ENCODE measurements at regions not wholly inside any gene's neighbourhood (a gene's known extent, or its start where the extent isn't known, plus 50 kb on each side); places are given as distances from the start of the nearest gene placed in this dataset.

DNA sequence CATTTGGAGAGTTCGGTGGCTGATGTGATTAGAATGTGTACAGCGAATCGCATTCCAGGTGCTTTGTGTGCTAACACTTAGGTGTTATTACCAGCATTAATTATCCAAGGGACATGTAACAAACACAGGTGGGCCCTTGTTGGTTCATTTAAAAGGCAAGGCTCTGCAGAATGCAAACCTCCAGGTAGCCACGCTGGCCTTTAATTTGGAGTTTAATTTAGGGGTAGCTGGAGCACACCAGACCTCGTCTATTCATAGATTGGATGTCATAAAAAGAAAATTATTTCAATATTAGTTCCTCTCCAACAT lies 191.1 kb downstream of the MAT2B start:
- no peak for DNase-seq (ENCODE audit: low read depth)
- in situ Hi-C loops (cut with HindIII; ENCODE audit: low sequenced_read_pairs): no loop called here
- H3K4me3 ChIP-seq (ENCODE audit: low read depth, low read length): no peak overlapping the region
- TF ChIP-seq, protein P1, sequence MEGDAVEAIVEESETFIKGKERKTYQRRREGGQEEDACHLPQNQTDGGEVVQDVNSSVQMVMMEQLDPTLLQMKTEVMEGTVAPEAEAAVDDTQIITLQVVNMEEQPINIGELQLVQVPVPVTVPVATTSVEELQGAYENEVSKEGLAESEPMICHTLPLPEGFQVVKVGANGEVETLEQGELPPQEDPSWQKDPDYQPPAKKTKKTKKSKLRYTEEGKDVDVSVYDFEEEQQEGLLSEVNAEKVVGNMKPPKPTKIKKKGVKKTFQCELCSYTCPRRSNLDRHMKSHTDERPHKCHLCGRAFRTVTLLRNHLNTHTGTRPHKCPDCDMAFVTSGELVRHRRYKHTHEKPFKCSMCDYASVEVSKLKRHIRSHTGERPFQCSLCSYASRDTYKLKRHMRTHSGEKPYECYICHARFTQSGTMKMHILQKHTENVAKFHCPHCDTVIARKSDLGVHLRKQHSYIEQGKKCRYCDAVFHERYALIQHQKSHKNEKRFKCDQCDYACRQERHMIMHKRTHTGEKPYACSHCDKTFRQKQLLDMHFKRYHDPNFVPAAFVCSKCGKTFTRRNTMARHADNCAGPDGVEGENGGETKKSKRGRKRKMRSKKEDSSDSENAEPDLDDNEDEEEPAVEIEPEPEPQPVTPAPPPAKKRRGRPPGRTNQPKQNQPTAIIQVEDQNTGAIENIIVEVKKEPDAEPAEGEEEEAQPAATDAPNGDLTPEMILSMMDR (IDR thresholded peaks at IDR 0.05; ENCODE audit: low read depth, low read length, missing control alignments): no peak

DNA sequence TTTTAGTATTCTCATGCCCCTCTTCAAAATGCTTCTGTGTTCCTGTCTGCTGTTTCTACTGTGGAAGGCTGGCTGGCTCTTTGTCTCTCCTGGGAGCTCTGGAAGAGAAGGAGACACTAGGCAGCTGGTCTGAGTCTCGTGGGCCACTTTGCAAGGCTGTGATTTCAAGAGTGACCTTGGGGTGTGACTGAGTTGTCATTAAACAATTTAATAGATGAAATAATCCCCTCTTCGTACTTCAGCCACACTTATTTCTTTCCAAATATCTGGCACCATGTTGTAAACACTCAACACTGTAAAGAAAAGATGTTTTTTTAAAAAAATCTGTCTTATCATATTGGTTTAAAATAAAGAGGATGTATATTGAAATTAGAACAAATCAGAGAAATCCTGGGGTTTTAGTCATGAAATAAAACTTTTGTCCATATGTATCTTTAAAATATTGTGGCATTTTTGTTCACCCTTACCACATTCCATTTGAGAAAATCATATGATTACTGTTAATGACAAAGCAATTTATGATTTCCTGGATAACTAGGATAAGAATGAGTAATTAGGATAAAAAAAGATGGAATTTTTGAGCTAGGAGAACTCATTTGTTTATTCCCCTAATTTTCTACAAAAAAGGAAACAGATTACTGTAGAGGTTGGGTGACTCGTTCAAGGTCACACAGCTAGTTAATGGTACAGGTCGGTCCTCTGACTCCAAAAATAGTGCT lies 200.8 kb downstream of the MAT2B start:
- TF ChIP-seq, protein P1 (IDR thresholded peaks at IDR 0.05; ENCODE audit: low read depth, low read length, missing control alignments): no peak
- in situ Hi-C loops (cut with HindIII; ENCODE audit: low sequenced_read_pairs): no loop called here
- no peak overlapping the region for H3K4me3 ChIP-seq (ENCODE audit: low read depth, low read length)
- no peak for DNase-seq (ENCODE audit: low read depth)

DNA sequence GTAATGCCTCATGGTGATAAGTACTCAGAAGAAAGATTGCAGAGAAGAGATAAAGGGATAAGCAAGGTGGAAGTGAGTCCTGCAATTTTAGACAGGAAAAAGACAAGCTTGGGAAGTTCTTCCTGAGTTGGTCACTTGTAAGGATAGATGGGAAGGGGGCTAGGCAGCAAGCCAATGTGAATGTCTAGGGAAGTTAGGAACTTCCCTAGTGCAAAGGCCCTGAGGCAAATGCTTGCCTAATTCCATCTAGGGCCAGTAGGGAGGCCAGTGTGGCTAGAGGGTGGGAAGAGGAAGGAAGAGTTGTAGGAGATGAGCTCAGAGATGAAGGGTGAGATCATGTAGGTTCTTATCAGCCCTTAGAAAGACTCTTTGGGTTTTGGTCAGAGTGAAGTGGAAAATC lies 206.6 kb downstream of the MAT2B start:
- DNase-seq (ENCODE audit: low read depth): no peak
- in situ Hi-C loops (cut with HindIII; ENCODE audit: low sequenced_read_pairs): no loop called here
- TF ChIP-seq, protein P1 (IDR thresholded peaks at IDR 0.05; ENCODE audit: low read depth, low read length, missing control alignments): no peak
- H3K4me3 ChIP-seq (ENCODE audit: low read depth, low read length): no peak overlapping the region

DNA sequence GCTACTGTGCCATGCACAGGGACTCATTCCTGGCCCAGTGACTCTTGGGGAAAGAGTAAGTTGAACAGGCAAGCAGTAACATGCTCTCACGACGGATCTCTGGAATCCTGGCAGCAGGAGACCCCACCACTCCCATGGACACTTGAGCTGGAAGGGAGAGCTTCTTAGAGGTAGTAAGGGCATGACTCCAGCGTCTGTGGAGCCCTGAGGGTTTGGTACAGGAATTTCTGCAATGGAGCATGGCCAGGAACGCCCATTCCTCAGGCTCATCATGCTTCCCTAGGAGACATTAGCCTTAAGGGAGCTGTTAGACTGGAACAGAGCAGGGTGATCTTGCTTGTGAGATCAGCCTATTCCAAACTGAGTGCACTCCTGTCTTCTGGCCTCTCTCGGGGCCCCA lies 212.9 kb downstream of the MAT2B start:
- TF ChIP-seq, protein P1 (IDR thresholded peaks at IDR 0.05; ENCODE audit: low read depth, low read length, missing control alignments): no peak
- H3K4me3 ChIP-seq (ENCODE audit: low read depth, low read length): no peak overlapping the region
- in situ Hi-C loops (cut with HindIII; ENCODE audit: low sequenced_read_pairs): no loop called here
- no peak for DNase-seq (ENCODE audit: low read depth)

DNA sequence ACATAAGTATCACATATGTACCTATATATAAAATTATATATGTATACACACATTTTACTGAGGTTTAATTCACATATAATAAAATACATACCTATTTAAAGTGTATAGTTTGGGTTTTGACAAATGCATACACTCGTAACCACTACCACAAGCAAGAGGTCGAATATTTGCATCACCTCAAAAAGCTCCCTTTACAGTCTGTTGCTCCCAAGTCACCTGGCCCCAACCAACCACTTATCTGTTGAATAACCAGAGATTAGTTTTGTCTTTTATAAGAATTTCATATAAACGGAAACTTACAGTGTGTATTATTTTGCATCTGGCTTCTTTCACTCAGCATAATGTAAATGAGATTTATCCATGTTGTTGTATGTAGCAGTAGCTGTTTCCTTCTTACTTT lies 218.9 kb downstream of the MAT2B start:
- in situ Hi-C loops (cut with HindIII; ENCODE audit: low sequenced_read_pairs): no loop called here
- no peak overlapping the region for H3K4me3 ChIP-seq (ENCODE audit: low read depth, low read length)
- no peak for DNase-seq (ENCODE audit: low read depth)
- TF ChIP-seq, protein P1 (IDR thresholded peaks at IDR 0.05; ENCODE audit: low read depth, low read length, missing control alignments): no peak

DNA sequence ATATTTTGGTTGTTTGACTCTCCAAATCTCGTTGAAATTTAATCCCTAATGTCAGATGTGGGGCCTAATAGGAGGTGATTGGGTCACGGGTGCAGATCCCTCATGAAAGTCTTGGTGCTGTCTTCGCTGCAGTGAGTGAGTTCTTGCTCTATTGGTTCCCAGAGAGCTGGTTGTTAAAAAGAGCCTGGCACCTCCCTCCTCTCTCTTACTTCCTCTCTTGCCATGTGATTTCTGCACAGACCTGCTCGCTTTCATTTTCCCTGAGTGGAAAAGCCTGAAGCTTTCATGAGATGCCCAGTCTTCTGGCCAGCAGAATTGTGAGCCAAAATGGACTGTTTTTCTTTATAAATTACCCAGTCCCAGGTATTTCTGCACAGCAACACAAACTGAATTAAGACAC lies 221.6 kb downstream of the MAT2B start:
- TF ChIP-seq, protein P1 (IDR thresholded peaks at IDR 0.05; ENCODE audit: low read depth, low read length, missing control alignments): no peak

More for the DNA sequence above, 221.6 kb downstream of the MAT2B start:
- no peak overlapping the region for H3K4me3 ChIP-seq (ENCODE audit: low read depth, low read length)
- DNase-seq (ENCODE audit: low read depth): no peak
- in situ Hi-C loops (cut with HindIII; ENCODE audit: low sequenced_read_pairs): no loop called here

All from astrocyte of the cerebellum (primary cell).